BLaER1 (cell line): ENCODE measurements at regions not wholly inside any gene's neighbourhood (a gene's known extent, or its start where the extent isn't known, plus 50 kb on each side); places are given as distances from the start of the nearest gene placed in this dataset.

Experiments
- H3K27ac ChIP-seq: shearing (Covaris generic); formaldehyde crosslinking; 2 replicates; pipeline ENCODE4 v1.8.1; 2022
- H3K27me3 ChIP-seq: shearing (Covaris generic); formaldehyde crosslinking; 2 replicates; pipeline ENCODE4 v1.8.1; 2022
- H3K36me3 ChIP-seq: shearing (Covaris generic); formaldehyde crosslinking; 2 replicates; pipeline ENCODE4 v1.8.1; 2022
- H3K4me1 ChIP-seq: shearing (Covaris generic); formaldehyde crosslinking; 2 replicates; pipeline ENCODE4 v1.8.1; 2022
- H3K4me2 ChIP-seq: shearing (Covaris generic); formaldehyde crosslinking; 2 replicates; pipeline ENCODE4 v1.8.1; 2022
- H3K4me3 ChIP-seq: shearing (Covaris generic); formaldehyde crosslinking; 2 replicates; pipeline ENCODE4 v1.8.1; 2022
- H3K9ac ChIP-seq: shearing (Covaris generic); formaldehyde crosslinking; 2 replicates; pipeline ENCODE4 v1.8.1; 2022
- H3K9me3 ChIP-seq: shearing (Covaris generic); formaldehyde crosslinking; 2 replicates; pipeline ENCODE4 v1.8.1; 2022
- H4K20me1 ChIP-seq: shearing (Covaris generic); formaldehyde crosslinking; 2 replicates; pipeline ENCODE4 v1.8.1; 2022
- Cebpa-rat ChIP-seq: shearing (Covaris generic); IDR thresholded peaks from 2 replicates; pipeline ENCODE4 v1.8.1; 2022

DNA sequence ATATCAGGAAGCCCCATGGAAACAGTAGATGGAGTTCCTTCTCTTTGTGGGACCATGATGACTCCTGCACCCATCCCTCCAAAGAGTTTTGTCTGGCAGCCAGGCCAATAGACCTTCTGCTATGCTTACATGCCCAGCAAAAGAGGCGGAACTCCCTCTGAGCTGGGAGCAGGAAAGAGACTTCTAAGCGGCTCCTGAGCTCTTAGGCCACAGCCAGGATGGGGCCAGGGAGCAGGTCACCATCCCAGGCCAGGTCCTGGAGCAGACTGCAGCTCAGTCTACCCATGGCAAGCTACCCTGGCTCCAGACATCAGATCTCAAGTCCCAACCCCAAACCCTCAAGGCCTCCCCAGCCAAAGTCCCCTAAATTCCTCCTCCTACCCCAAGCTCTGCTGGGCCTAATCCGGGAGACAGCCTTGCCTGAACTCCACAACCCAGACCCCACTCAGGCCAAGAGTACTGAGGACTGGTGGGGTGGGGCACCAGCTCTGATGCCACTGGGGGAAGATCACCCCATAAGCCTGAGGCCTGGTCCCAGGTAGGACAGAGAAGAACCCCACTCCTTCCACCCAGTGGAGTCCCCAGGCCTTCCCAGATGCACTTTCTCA is 387.9 kb downstream of the MATN1 start:
- no peaks in the 10 kb centered on the region for H3K36me3 ChIP-seq
- no peaks in the 10 kb centered on the region for H4K20me1 ChIP-seq
- H3K4me1 ChIP-seq: peaks cover 12% of the 10 kb centered on the region
- H3K27me3 ChIP-seq: no peaks in the 10 kb centered on the region
- H3K4me3 ChIP-seq: no peak overlapping the region
- H3K9me3 ChIP-seq: no peaks in the 10 kb centered on the region
- no peak overlapping the region for H3K9ac ChIP-seq
- TF ChIP-seq Cebpa-rat: no peak
- H3K27ac ChIP-seq: no peak overlapping the region
- H3K4me2 ChIP-seq: no peak overlapping the region

DNA sequence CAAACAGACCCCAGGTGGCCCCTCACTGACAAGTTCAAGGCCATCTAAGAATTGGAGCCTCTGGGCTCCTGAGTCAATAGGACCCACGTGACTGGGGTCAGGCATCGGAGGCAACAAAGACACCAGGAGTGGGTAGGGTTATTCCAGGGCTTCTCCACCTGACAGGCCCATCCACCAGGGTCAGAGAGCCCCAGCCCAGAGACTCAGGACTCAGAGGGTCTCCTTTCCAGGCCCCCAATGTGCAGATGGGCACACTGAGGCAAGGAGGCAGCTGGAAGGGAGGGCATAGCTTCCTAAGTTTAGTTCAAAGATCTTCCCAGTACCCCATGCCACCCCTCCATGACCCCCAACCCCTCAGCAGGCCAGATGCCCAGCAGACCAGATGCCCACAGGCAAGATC is 388.6 kb downstream of the MATN1 start:
- Histone ChIP-seq H3K9ac (no peak overlapping the region), H4K20me1 (no peaks in the 10 kb centered on the region), H3K4me3 (no peak overlapping the region), H3K27ac (no peak overlapping the region), H3K4me2 (no peak overlapping the region), H3K9me3 (no peaks in the 10 kb centered on the region), H3K4me1 (peaks cover 12% of the 10 kb centered on the region), H3K27me3 (no peaks in the 10 kb centered on the region), H3K36me3 (no peaks in the 10 kb centered on the region)
- TF ChIP-seq Cebpa-rat: no peak

DNA sequence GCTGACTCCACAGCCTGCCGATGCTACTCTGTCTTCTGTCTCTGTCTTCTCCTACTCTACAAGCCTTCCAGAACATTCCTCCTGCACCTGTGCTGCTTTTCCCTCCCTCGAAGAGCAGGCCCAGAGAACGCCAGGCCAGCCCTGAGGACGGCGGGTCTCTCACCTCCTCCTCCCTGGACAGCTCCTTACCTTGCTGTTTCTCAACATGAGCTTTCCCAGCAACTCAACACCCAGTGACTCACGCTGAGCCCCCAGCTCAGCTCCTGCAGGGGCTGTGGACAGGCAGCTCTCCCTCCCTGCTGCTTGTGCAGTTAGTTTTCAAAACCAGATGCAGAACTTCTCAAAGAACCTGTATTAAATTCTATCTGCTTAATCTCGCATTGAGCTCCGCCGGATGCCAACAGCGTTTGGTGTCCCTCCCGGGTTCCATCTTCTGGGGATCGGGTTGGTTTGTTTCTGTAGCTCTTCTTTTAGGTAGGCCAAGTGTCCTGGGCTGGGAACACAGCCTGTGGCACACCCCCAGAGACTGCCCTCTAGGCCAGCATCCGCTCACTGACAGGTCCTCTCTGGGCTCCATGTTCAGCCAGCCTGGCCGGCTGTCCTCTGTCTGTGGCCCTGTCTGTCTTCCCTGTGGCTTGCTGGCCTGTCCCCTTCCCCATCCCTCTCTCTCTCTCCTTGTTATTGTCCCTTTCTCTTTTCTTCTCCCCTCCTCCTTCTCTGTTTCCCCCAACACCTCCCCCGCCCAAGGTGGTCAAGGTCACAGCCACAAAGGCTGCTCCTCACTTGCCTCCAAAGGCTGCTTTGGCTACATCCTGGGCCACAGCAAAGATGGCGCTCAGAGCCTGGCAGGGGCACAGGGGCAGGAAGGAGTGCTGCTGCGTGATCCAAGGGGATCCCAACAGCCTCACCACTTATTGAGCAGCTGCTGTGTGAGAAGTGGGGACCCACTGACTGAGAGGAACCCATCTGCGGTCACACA is 391.0 kb downstream of the MATN1 start:
- Histone ChIP-seq H3K4me2 (no peak overlapping the region), H4K20me1 (no peaks in the 10 kb centered on the region), H3K9me3 (no peaks in the 10 kb centered on the region), H3K4me3 (no peak overlapping the region), H3K36me3 (no peaks in the 10 kb centered on the region), H3K27me3 (no peaks in the 10 kb centered on the region), H3K4me1 (peaks cover 17% of the 10 kb centered on the region), H3K9ac (no peak overlapping the region), H3K27ac (no peak overlapping the region)
- TF ChIP-seq Cebpa-rat: no peak

DNA sequence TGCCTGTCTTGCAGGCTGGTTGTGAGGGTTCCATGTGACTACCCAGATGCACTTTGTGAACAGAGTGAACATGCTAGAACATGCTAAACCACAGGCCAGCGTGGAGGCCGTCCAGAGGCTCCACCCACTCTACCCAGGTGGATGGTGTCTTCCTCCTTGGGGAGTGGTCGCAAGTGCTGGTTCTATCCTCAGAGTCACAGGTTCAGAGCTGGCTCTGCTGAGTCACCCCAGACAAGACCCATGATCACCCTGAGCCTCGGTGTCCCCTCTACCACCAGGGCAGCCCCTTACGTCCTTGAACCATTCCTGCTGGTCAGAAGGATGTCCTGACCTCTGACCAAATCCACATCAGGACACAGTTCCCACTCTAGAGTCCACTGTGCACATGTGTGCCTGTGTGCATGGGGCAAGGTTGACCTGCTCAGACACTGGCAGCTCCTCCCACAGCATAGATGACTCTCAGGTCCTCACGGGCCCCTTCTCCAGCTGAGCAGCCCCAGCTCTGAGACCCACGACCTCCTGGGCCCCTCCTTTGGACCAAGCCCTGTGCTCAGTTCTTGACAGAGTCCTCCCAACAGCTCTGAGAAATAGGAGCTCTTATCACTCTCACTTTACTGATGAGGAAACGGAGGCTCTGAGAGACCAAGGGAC is 391.8 kb downstream of the MATN1 start:
- H3K4me2 ChIP-seq: peak overlapping the region; percentile 67
- H3K27ac ChIP-seq: no peak overlapping the region
- no peaks in the 10 kb centered on the region for H3K36me3 ChIP-seq
- H3K4me3 ChIP-seq: no peak overlapping the region
- H3K4me1 ChIP-seq: peaks cover 17% of the 10 kb centered on the region
- H4K20me1 ChIP-seq: no peaks in the 10 kb centered on the region
- H3K9ac ChIP-seq: no peak overlapping the region
- no peaks in the 10 kb centered on the region for H3K27me3 ChIP-seq
- no peak for TF ChIP-seq Cebpa-rat
- no peaks in the 10 kb centered on the region for H3K9me3 ChIP-seq

DNA sequence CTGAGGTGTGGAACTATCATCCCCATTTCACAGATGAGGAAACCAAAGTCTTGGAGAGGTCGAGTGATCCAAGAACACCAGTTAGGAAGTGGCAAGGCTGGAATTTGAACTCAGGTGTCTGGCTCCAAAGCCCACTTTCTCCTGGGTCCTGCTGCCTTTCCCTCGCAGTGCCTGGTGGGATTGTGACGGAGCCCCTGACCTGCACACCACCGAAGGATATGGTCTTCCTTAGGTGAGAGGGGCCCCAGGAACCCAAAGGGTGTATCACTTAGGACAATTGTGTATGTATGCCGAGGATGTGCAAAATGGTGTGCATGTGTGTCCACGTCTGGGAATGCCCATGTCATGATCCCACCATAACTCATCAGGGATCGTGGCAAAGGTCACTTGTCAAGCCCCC is 392.7 kb downstream of the MATN1 start:
- Histone ChIP-seq H3K9ac (no peak overlapping the region), H3K27me3 (no peaks in the 10 kb centered on the region), H3K27ac (no peak overlapping the region), H3K9me3 (no peaks in the 10 kb centered on the region), H3K4me2 (peak overlapping the region; percentile 67), H3K4me1 (peaks cover 17% of the 10 kb centered on the region), H4K20me1 (no peaks in the 10 kb centered on the region), H3K4me3 (no peak overlapping the region), H3K36me3 (no peaks in the 10 kb centered on the region)
- no peak for TF ChIP-seq Cebpa-rat

DNA sequence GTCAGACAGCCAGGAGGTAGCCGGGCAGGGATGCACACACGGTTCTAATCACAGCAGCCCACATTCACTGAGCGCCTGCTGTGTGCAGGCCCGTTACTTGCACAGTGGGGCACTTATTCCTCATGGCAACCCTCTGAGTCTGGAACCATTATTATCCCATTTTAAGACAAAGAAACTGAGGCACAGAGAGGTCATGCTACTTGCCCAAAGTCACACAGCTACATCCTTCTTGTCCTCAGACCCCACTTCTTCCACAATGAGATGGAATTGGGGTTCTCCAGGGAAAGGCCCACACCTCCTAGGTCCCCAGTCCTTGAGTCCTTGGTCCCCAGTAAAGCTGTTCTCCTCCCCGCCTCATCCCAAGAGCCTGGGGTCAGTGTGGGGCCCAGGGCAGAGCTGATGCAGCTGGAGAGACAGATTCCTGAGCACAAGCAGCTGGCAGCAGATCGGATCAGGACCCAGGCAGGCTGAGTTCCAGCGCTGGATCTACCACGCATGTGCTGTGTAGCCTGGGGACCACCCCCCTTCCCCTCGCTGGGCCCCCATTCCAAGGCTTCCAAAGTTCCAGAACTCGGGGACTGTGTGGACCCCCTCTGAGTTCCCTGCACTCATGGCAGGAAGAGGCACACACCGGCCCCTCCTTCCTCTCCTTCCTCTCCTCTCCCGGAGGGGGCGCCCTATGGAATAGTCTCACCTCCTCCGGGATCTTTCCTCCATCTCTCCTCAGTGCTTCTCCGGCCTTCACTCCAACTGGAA is 393.4 kb downstream of the MATN1 start:
- H3K4me1 ChIP-seq: peaks cover 24% of the 10 kb centered on the region
- no peak overlapping the region for H3K9ac ChIP-seq
- H4K20me1 ChIP-seq: no peaks in the 10 kb centered on the region
- H3K27ac ChIP-seq: no peak overlapping the region
- H3K4me2 ChIP-seq: no peak overlapping the region
- no peak for TF ChIP-seq Cebpa-rat
- no peaks in the 10 kb centered on the region for H3K36me3 ChIP-seq
- no peak overlapping the region for H3K4me3 ChIP-seq
- no peaks in the 10 kb centered on the region for H3K9me3 ChIP-seq
- no peaks in the 10 kb centered on the region for H3K27me3 ChIP-seq

DNA sequence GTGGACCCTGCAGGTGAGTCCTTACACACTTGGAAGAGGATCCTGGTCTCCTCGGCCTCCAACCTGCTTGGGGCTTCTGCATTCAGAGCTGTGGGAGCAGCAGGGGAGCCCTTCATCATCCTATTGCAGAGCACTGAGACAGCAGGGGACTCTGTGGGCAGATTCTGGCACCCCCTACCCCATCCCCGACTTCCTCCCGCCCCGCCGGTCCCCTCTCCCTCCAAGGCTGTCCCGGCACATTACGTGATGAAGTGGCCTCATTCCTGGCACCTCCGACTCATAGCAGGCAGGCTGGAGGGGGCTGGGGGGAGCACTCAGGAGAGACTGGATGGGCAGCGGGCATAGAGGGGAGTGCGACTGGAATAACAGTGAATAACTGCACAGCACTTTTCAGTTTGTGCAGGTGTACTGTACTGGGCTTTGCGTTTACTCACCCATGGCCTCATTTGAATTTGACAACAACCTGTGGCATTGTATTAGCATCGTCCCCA is 394.1 kb downstream of the MATN1 start:
- H3K4me2 ChIP-seq: no peak overlapping the region
- H3K36me3 ChIP-seq: no peaks in the 10 kb centered on the region
- no peaks in the 10 kb centered on the region for H3K27me3 ChIP-seq
- H4K20me1 ChIP-seq: no peaks in the 10 kb centered on the region
- no peak overlapping the region for H3K4me3 ChIP-seq
- H3K4me1 ChIP-seq: peaks cover 31% of the 10 kb centered on the region
- H3K27ac ChIP-seq: no peak overlapping the region
- H3K9me3 ChIP-seq: no peaks in the 10 kb centered on the region
- no peak overlapping the region for H3K9ac ChIP-seq
- TF ChIP-seq Cebpa-rat: no peak

DNA sequence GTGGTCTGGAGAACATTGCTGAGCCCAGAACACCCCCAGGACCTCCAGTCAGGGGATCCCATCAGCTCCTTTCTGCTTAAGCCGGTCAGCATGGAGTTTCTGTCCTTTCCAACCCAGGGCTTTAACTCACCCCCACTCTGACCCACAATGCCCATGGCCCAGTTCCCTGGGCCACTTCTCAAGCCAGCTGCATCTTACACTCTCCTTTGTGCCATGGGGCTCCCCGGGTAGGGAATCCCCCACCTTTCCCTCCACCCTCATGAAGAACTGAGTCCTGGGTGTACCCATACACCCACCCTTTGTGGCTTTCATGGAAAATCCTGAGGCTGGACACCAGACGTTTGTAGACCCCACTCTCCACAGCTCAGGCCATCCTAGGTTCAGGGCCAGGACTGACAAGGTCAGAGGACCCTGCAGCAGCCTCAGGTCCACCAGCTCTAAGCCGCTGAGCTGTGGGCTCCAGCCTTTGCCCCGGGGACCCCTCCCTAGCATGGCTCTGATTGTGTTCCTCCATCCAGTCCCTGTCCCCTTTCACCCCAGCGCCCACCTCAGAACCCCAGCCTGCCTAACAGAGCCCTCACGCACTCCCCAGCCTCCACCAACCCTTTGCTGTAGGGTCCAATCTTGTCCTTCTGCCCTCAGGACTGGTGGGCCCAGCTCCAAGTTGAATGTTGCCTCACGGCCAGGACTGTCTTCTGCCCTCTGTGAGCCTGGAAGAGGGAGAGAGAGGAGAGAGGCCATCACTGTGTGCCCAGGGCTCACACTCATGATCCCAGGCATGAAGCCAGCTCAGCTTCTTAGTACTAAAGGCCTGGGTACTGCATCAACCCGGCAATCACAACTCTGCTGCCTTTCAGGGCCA is 394.8 kb downstream of the MATN1 start:
- no peak overlapping the region for H3K4me2 ChIP-seq
- H3K9ac ChIP-seq: no peak overlapping the region
- peaks cover 37% of the 10 kb centered on the region for H3K4me1 ChIP-seq
- no peak for TF ChIP-seq Cebpa-rat
- no peak overlapping the region for H3K4me3 ChIP-seq
- no peaks in the 10 kb centered on the region for H3K36me3 ChIP-seq
- H3K9me3 ChIP-seq: no peaks in the 10 kb centered on the region
- no peaks in the 10 kb centered on the region for H3K27me3 ChIP-seq
- H3K27ac ChIP-seq: no peak overlapping the region
- no peaks in the 10 kb centered on the region for H4K20me1 ChIP-seq

DNA sequence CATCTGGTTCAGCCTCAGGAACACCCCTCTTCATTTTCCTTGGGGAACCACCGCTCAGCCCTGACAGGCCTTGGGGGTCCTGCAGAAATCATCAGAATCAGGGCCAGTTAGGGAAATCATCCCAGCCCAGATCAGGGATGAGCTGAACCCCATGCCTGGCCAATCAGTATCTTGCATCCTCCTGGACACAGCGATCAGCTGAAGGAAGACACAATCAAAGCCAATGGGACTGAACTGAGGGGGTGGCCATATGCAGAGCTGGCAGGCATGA is 395.4 kb downstream of the MATN1 start:
- Histone ChIP-seq H3K36me3 (no peaks in the 10 kb centered on the region), H3K27me3 (no peaks in the 10 kb centered on the region), H3K27ac (no peak overlapping the region), H4K20me1 (no peaks in the 10 kb centered on the region), H3K4me1 (peaks cover 43% of the 10 kb centered on the region), H3K9me3 (no peaks in the 10 kb centered on the region), H3K4me2 (no peak overlapping the region), H3K4me3 (no peak overlapping the region), H3K9ac (no peak overlapping the region)
- TF ChIP-seq Cebpa-rat: no peak
